IMR-90 (cell line): ENCODE measurements at regions not wholly inside any gene's neighbourhood (a gene's known extent, or its start where the extent isn't known, plus 50 kb on each side); places are given as distances from the start of the nearest gene placed in this dataset.

ENCODE experiments used
- ATAC-seq: fragments of 200-7000 bp; cut with Tn5 transposase; 2 replicates; pipeline ENCODE4 v1.9.1; 2020; ENCODE audit warnings: low read depth, mild to moderate bottlenecking, moderate library complexity
- BruUV-seq: library from RNA; stranded (reverse); fragments of 400-500 nt; replicated peaks from 2 replicates; lab custom pipeline; 2021; lab: Mats Ljungman, UMichigan
- CTCF ChIA-PET: fragments of 300-600 bp; formaldehyde crosslinking; extraction: SDS; loops from one replicate; lab custom pipeline; 2021; ENCODE audit warnings: antibody characterized with exemption; lab: Yijun Ruan, JAX
- POLR2A ChIA-PET: fragments of 300-600 bp; sonication (Branson Sonifier 250); formaldehyde crosslinking; loops from one replicate; lab custom pipeline; 2022; ENCODE audit warnings: antibody characterized with exemption; ENCODE audit not compliant: unreplicated experiment; lab: Charles Lee
- DNase-seq: peaks from one replicate; pipeline ENCODE4 v3.0.0; 2013
- H2AFZ ChIP-seq: replicated peaks from 2 replicates; pipeline ENCODE3; 2013; ENCODE audit warnings: low read length, mild to moderate bottlenecking; ENCODE audit not compliant: poor library complexity
- H2AK5ac ChIP-seq: 2 replicates; pipeline ENCODE4 v1.6.1; 2013; ENCODE audit warnings: low read depth, low read length, inconsistent platforms
- H2AK9ac ChIP-seq: replicated peaks from 2 replicates; pipeline ENCODE3; 2013; ENCODE audit warnings: mild to moderate bottlenecking, low read depth, low read length, moderate library complexity; ENCODE audit not compliant: poor library complexity
- H2BK120ac ChIP-seq: 2 replicates; pipeline ENCODE4 v1.6.1; 2013; ENCODE audit warnings: low read depth, low read length, inconsistent platforms
- H2BK15ac ChIP-seq: 3 replicates; pipeline ENCODE4 v1.6.1; 2013; ENCODE audit warnings: low read depth, low read length, inconsistent platforms
- H2BK20ac ChIP-seq: 2 replicates; pipeline ENCODE4 v1.6.1; 2013; ENCODE audit warnings: low read depth, mild to moderate bottlenecking, inconsistent platforms, low read length, moderate library complexity
- H2BK5ac ChIP-seq: 2 replicates; pipeline ENCODE4 v1.6.1; 2013; ENCODE audit warnings: mild to moderate bottlenecking, low read depth, low read length, inconsistent platforms; ENCODE audit not compliant: poor library complexity, severe bottlenecking
- H3K14ac ChIP-seq: replicated peaks from 2 replicates; pipeline ENCODE4 v1.6.1; 2013; ENCODE audit warnings: low read depth, low read length, inconsistent platforms
- H3K18ac ChIP-seq: 2 replicates; pipeline ENCODE4 v1.6.1; 2013; ENCODE audit warnings: low read depth, low read length, control low read depth
- H3K23ac ChIP-seq: 2 replicates; pipeline ENCODE4 v1.6.1; 2013; ENCODE audit warnings: low read depth, low read length, inconsistent platforms
- H3K27ac ChIP-seq: 2 replicates; pipeline ENCODE4 v1.5.1; 2013; ENCODE audit warnings: mild to moderate bottlenecking, control low read depth, low read length; ENCODE audit not compliant: insufficient read depth
- H3K27me3 ChIP-seq: 2 replicates; pipeline ENCODE4 v1.6.1; 2013; ENCODE audit warnings: low read length; ENCODE audit not compliant: control insufficient read depth, insufficient read depth
- H3K36me3 ChIP-seq: 2 replicates; pipeline ENCODE4 v1.6.1; 2013; ENCODE audit warnings: low read length, mixed read lengths; ENCODE audit not compliant: control insufficient read depth, insufficient read depth
- H3K4ac ChIP-seq: 2 replicates; pipeline ENCODE4 v1.6.1; 2013; ENCODE audit warnings: low read depth, low read length, inconsistent platforms
- H3K4me1 ChIP-seq: 2 replicates; pipeline ENCODE4 v1.6.1; 2013; ENCODE audit warnings: low read length, mixed read lengths; ENCODE audit not compliant: control insufficient read depth, insufficient read depth
- H3K4me2 ChIP-seq: 2 replicates; pipeline ENCODE4 v1.6.1; 2013; ENCODE audit warnings: low read depth, mild to moderate bottlenecking, control low read depth, low read length, moderate library complexity
- H3K4me3 ChIP-seq: 2 replicates; pipeline ENCODE4 v1.5.1; 2013; ENCODE audit warnings: low read depth, mild to moderate bottlenecking, control low read depth, low read length, moderate library complexity; ENCODE audit not compliant: insufficient read depth
- H3K56ac ChIP-seq: 2 replicates; pipeline ENCODE4 v1.6.1; 2013; ENCODE audit warnings: low read length, inconsistent platforms; ENCODE audit not compliant: insufficient read depth; ENCODE audit errors: extremely low read depth
- H3K79me1 ChIP-seq, 2 experiments: 2 replicates each; pipeline ENCODE4 v1.6.1; 2013; ENCODE audit warnings: low read length in 2 of 2, inconsistent platforms in 1 of 2, low read depth in 1 of 2
- H3K9ac ChIP-seq: 2 replicates; pipeline ENCODE4 v1.6.1; 2013; ENCODE audit warnings: low read depth, low read length, control low read depth
- H3K9me1 ChIP-seq: 2 replicates; pipeline ENCODE4 v1.6.1; 2013; ENCODE audit warnings: low read length, inconsistent platforms; ENCODE audit not compliant: insufficient read depth
- H3K9me3 ChIP-seq: 2 replicates; pipeline ENCODE4 v1.6.1; 2013; ENCODE audit warnings: low read length; ENCODE audit not compliant: control insufficient read depth, insufficient read depth
- H4K20me1 ChIP-seq: 2 replicates; pipeline ENCODE4 v1.6.1; 2013; ENCODE audit warnings: low read length, inconsistent platforms; ENCODE audit not compliant: insufficient read depth
- H4K5ac ChIP-seq: 2 replicates; pipeline ENCODE4 v1.6.1; 2013; ENCODE audit warnings: mild to moderate bottlenecking, low read depth, low read length, control low read depth
- H4K8ac ChIP-seq, 2 experiments: 2 replicates each; pipeline ENCODE4 v1.6.1; 2013; ENCODE audit warnings: low read depth in 2 of 2, low read length in 2 of 2, control low read depth in 1 of 2, inconsistent platforms in 1 of 2
- H4K91ac ChIP-seq: 2 replicates; pipeline ENCODE4 v1.6.1; 2013; ENCODE audit warnings: low read depth, low read length, inconsistent platforms; ENCODE audit not compliant: insufficient read depth
- BHLHE40 ChIP-seq: fragments of 150-350 bp; IDR thresholded peaks from 2 replicates; pipeline ENCODE4 v1.6.1; 2016; ENCODE audit warnings: mild to moderate bottlenecking, low read depth, low read length
- CEBPB ChIP-seq: IDR thresholded peaks from 2 replicates; pipeline ENCODE4 v1.6.1; 2012; ENCODE audit warnings: low read depth, low read length, improper control_type of control experiment
- CHD1 ChIP-seq: IDR thresholded peaks from 2 replicates; pipeline ENCODE4 v1.6.1; 2012; ENCODE audit warnings: low read depth, low read length, improper control_type of control experiment
- CTCF ChIP-seq: conservative IDR thresholded peaks from 2 replicates; pipeline ENCODE4 v1.5.1; 2012; ENCODE audit warnings: mild to moderate bottlenecking, low read depth, low read length, improper control_type of control experiment
- ELK1 ChIP-seq: fragments of 150-350 bp; IDR thresholded peaks from 2 replicates; pipeline ENCODE4 v1.6.1; 2016; ENCODE audit warnings: low read depth, mild to moderate bottlenecking, low read length, moderate library complexity, borderline replicate concordance
- FOS ChIP-seq: fragments of 150-350 bp; IDR thresholded peaks from 2 replicates; pipeline ENCODE4 v1.6.1; 2016; ENCODE audit warnings: low read depth, low read length
- MAFK ChIP-seq: IDR thresholded peaks from 2 replicates; pipeline ENCODE4 v1.6.1; 2012; ENCODE audit warnings: low read depth, low read length, improper control_type of control experiment
- MAZ ChIP-seq: IDR thresholded peaks from 2 replicates; pipeline ENCODE4 v1.6.1; 2012; ENCODE audit warnings: low read depth, mild to moderate bottlenecking, low read length, improper control_type of control experiment, moderate library complexity, borderline replicate concordance
- NFE2L2 ChIP-seq: fragments of 150-350 bp; IDR thresholded peaks from 2 replicates; pipeline ENCODE4 v1.6.1; 2016; ENCODE audit warnings: low read depth, mild to moderate bottlenecking, low read length
- POLR2A ChIP-seq: IDR thresholded peaks from 2 replicates; pipeline ENCODE4 v1.6.1; 2012; ENCODE audit warnings: mild to moderate bottlenecking, low read depth, low read length
- RAD21 ChIP-seq: IDR thresholded peaks from 2 replicates; pipeline ENCODE4 v1.6.1; 2012; ENCODE audit warnings: low read length, improper control_type of control experiment
- RCOR1 ChIP-seq: IDR thresholded peaks from 2 replicates; pipeline ENCODE4 v1.6.1; 2012; ENCODE audit warnings: mild to moderate bottlenecking, low read length, improper control_type of control experiment; ENCODE audit not compliant: insufficient replicate concordance
- RFX5 ChIP-seq: IDR thresholded peaks from 2 replicates; pipeline ENCODE4 v1.8.0; 2012; ENCODE audit warnings: low read depth, mild to moderate bottlenecking, low read length, moderate library complexity
- SMC3 ChIP-seq: fragments of 150-350 bp; IDR thresholded peaks from 2 replicates; pipeline ENCODE4 v1.6.1; 2016; ENCODE audit warnings: low read depth, mild to moderate bottlenecking, antibody characterized with exemption, low read length, moderate library complexity
- USF2 ChIP-seq: fragments of 150-350 bp; IDR thresholded peaks from 2 replicates; pipeline ENCODE4 v1.6.1; 2017; ENCODE audit warnings: mild to moderate bottlenecking, antibody characterized with exemption, low read length, low read depth
- WGBS, 2 experiments: methylation state at CpG; one replicate each; pipeline versions ENCODE4 v1.1.5 to v1.1.7; 2013; ENCODE audit warnings: missing lambda C conversion rate in 2 of 2; ENCODE audit not compliant: insufficient read length in 1 of 2; ENCODE audit errors: extremely low coverage in 2 of 2; 5-methylcytosine and 5-hydroxymethylcytosine counted together
- dilution Hi-C: fragments of 300-500 bp; cut with HindIII; formaldehyde crosslinking; loops from one replicate; pipeline ENCODE4 v1.14.3; 2018; ENCODE audit warnings: low sequenced_read_pairs; ENCODE audit not compliant: unreplicated experiment
- in situ Hi-C: fragments of 300-500 bp; cut with MboI; formaldehyde crosslinking; loops from 3 replicates; pipeline ENCODE4 v1.14.3; 2019; ENCODE audit warnings: low sequenced_read_pairs, inconsistent platforms, mixed read lengths
- intact Hi-C: fragments of 100-400 bp; cut with micrococcal nuclease; formaldehyde crosslinking; loops from 2 replicates; pipeline ENCODE4 v1.10.0; 2022

- intact Hi-C loops = no loop called here
- no peak for ATAC-seq
- BruUV-seq = no TSS peak
Observed at GRCh38 chr3:68515237-68515636, 417.1 kb downstream of the TAFA4 start.

More at GRCh38 chr3:68515237-68515636, 417.1 kb downstream of the TAFA4 start:
- no peak overlapping the region for H2BK5ac ChIP-seq
- no peaks in the 10 kb centered on the region for H3K36me3 ChIP-seq
- H2AK5ac ChIP-seq = no peak overlapping the region
- DNase-seq = no peak
- POLR2A ChIA-PET = no interaction called here
- no peak overlapping the region for H4K5ac ChIP-seq
- H2BK15ac ChIP-seq = no peak overlapping the region
- H3K27me3 ChIP-seq = no peaks in the 10 kb centered on the region
- H3K4me2 ChIP-seq = no peak overlapping the region
- no CpG with 5 or more reads among the region's 1 CpG for WGBS, 2 experiments
- no peak overlapping the region for H3K9ac ChIP-seq
- no peak overlapping the region for H3K4ac ChIP-seq
- no peak overlapping the region for H2AK9ac ChIP-seq
- no peak overlapping the region for H2BK20ac ChIP-seq
- dilution Hi-C loops = no loop called here
- in situ Hi-C loops = no loop called here
- no peaks in the 10 kb centered on the region for H3K9me1 ChIP-seq
- no peaks in the 10 kb centered on the region for H3K4me1 ChIP-seq
- CTCF ChIA-PET = no interaction called here
- H3K79me1 ChIP-seq = no peaks in the 10 kb centered on the region
- H4K8ac ChIP-seq = no peak overlapping the region
- peaks cover 4% of the 10 kb centered on the region; the same call in 1 of the 2 replicates for H3K9me3 ChIP-seq
- no peak overlapping the region for H4K91ac ChIP-seq
- no peak overlapping the region for H3K23ac ChIP-seq
- TF ChIP-seq CTCF = no peak
- no peak for TF ChIP-seq ELK1
- no peak for TF ChIP-seq NFE2L2
- no peak for TF ChIP-seq CHD1
- TF ChIP-seq RAD21 = no peak
- TF ChIP-seq POLR2A = no peak
- no peak for TF ChIP-seq USF2
- TF ChIP-seq FOS = no peak
- TF ChIP-seq RCOR1 = no peak
- TF ChIP-seq MAZ = no peak
- no peak for TF ChIP-seq MAFK
- TF ChIP-seq BHLHE40 = no peak
- TF ChIP-seq SMC3 = no peak
- no peak for TF ChIP-seq RFX5
- no peak for TF ChIP-seq CEBPB
- H3K4me3 ChIP-seq = no peak overlapping the region
- no peaks in the 10 kb centered on the region for H4K20me1 ChIP-seq
- no peak overlapping the region for H3K27ac ChIP-seq
- H2AFZ ChIP-seq = no peak overlapping the region
- H3K56ac ChIP-seq = no peak overlapping the region
- no peak overlapping the region for H3K18ac ChIP-seq
- H2BK120ac ChIP-seq = no peak overlapping the region
- H3K14ac ChIP-seq = no peak overlapping the region
